CD14-positive monocyte (primary cell): ENCODE measurements at regions not wholly inside any gene's neighbourhood (a gene's known extent, or its start where the extent isn't known, plus 50 kb on each side); places are given as distances from the start of the nearest gene placed in this dataset.

Source experiments
- DNase-seq, 3 donors: peaks; one replicate each; pipeline ENCODE4 v3.0.0-alpha.2; 2011 to 2022
- H2AFZ ChIP-seq: 2 replicates; pipeline ENCODE4 v1.6.0; 2012; ENCODE audit warnings: mild to moderate bottlenecking, low read depth, low read length, inconsistent platforms; ENCODE audit not compliant: insufficient read depth, poor library complexity, severe bottlenecking
- H3K27ac ChIP-seq, 2 donors: 1 replicate in 1 of 2; 2 replicates in 1 of 2; pipeline ENCODE4 v1.5.1; 2012 to 2013; ENCODE audit warnings: low read length in 2 of 2, control low read depth in 1 of 2, inconsistent platforms in 1 of 2, low read depth in 1 of 2, mild to moderate bottlenecking in 1 of 2
- H3K27me3 ChIP-seq, 2 donors: one replicate each; pipeline versions ENCODE4 v1.6.0 to v1.6.1; 2011 to 2013; ENCODE audit warnings: low read length in 2 of 2; ENCODE audit not compliant: control insufficient read depth in 2 of 2, insufficient read depth in 2 of 2
- H3K36me3 ChIP-seq, 2 donors: replicated peaks in 1 of 2; 1 replicate in 1 of 2; 2 replicates in 1 of 2; pipeline versions ENCODE4 v1.5.1 to v1.6.1; 2012 to 2013; ENCODE audit warnings: low read length in 2 of 2, control low read depth in 1 of 2, inconsistent platforms in 1 of 2, mild to moderate bottlenecking in 1 of 2; ENCODE audit not compliant: insufficient read depth in 2 of 2, control insufficient read depth in 1 of 2
- H3K4me1 ChIP-seq, 2 donors: 1 replicate in 1 of 2; 2 replicates in 1 of 2; pipeline versions ENCODE4 v1.5.1 to v1.6.1; 2012 to 2013; ENCODE audit warnings: low read length in 2 of 2, control low read depth in 1 of 2, inconsistent platforms in 1 of 2, mild to moderate bottlenecking in 1 of 2, moderate library complexity in 1 of 2; ENCODE audit not compliant: insufficient read depth in 2 of 2, control insufficient read depth in 1 of 2
- H3K4me2 ChIP-seq: replicated peaks from 2 replicates; pipeline ENCODE3; 2012; ENCODE audit warnings: low read length, moderate library complexity, mild to moderate bottlenecking; ENCODE audit not compliant: poor library complexity, severe bottlenecking; ENCODE audit errors: extremely low read depth
- H3K4me3 ChIP-seq, 3 experiments: fragments of 200-600 bp in 1 of 3; sonication (generic) in 1 of 3; replicated peaks in 1 of 3; 1 replicate in 2 of 3; 2 replicates in 1 of 3; pipeline ENCODE4 v1.5.1; 2011 to 2013; ENCODE audit warnings: low read length in 3 of 3, mild to moderate bottlenecking in 3 of 3, control low read depth in 2 of 3, low read depth in 2 of 3, inconsistent platforms in 1 of 3, moderate library complexity in 1 of 3
- H3K79me2 ChIP-seq: 2 replicates; pipeline ENCODE4 v1.6.0; 2012; ENCODE audit warnings: mild to moderate bottlenecking, control low read depth, inconsistent platforms, low read length, moderate library complexity; ENCODE audit not compliant: insufficient read depth
- H3K9ac ChIP-seq: 2 replicates; pipeline ENCODE4 v1.6.0; 2017; ENCODE audit warnings: low read length, mild to moderate bottlenecking; ENCODE audit not compliant: insufficient read depth, poor library complexity, severe bottlenecking
- H3K9me3 ChIP-seq, 2 donors: replicated peaks in 1 of 2; 1 replicate in 1 of 2; 2 replicates in 1 of 2; pipeline versions ENCODE4 v1.5.1 to v1.6.1; 2012 to 2013; ENCODE audit warnings: low read length in 2 of 2, control low read depth in 1 of 2; ENCODE audit not compliant: control insufficient read depth in 1 of 2, insufficient read depth in 1 of 2
- H4K20me1 ChIP-seq: 2 replicates; pipeline ENCODE4 v1.6.0; 2012; ENCODE audit warnings: mild to moderate bottlenecking, low read length, control low read depth, moderate library complexity; ENCODE audit not compliant: insufficient read depth
- H3K27ac Mint-ChIP-seq, 7 donors: one replicate each; pipeline ENCODE4 v1.8.0; 2020; ENCODE audit warnings: mild to moderate bottlenecking in 7 of 7, mixed read lengths in 7 of 7, moderate library complexity in 6 of 7, inconsistent platforms in 2 of 7
- H3K27me3 Mint-ChIP-seq, 3 donors: one replicate each; pipeline ENCODE4 v1.8.0; 2021 to 2022; ENCODE audit warnings: low read depth in 3 of 3, mild to moderate bottlenecking in 3 of 3, mixed read lengths in 3 of 3, moderate library complexity in 3 of 3, inconsistent platforms in 1 of 3
- H3K36me3 Mint-ChIP-seq, 2 donors: one replicate each; pipeline ENCODE4 v1.8.0; 2020; ENCODE audit warnings: mixed read lengths in 2 of 2, inconsistent platforms in 1 of 2, mild to moderate bottlenecking in 1 of 2
- H3K4me1 Mint-ChIP-seq: one replicate; pipeline ENCODE4 v1.8.0; 2020; ENCODE audit warnings: mild to moderate bottlenecking, mixed read lengths
- H3K4me3 Mint-ChIP-seq, 2 donors: one replicate each; pipeline ENCODE4 v1.8.0; 2020; ENCODE audit warnings: mild to moderate bottlenecking in 2 of 2, mixed read lengths in 2 of 2, moderate library complexity in 1 of 2
- H3K9me3 Mint-ChIP-seq, 7 donors: one replicate each; pipeline ENCODE4 v1.8.0; 2020 to 2022; ENCODE audit warnings: mixed read lengths in 7 of 7, mild to moderate bottlenecking in 6 of 7, moderate library complexity in 6 of 7, inconsistent platforms in 2 of 7
- WGBS: methylation state at CpG from one replicate; pipeline ENCODE4 v1.1.5; 2013; ENCODE audit warnings: missing lambda C conversion rate; ENCODE audit not compliant: insufficient coverage; 5-methylcytosine and 5-hydroxymethylcytosine counted together
- intact Hi-C, 2 donors: fragments of 100-400 bp; cut with micrococcal nuclease; formaldehyde crosslinking; loops; one replicate each; pipeline versions ENCODE4 v1.15.0 to v1.15.1; 2023
- TF ChIP-seq, protein P1 (sequence below): fragments of 200-600 bp; IDR thresholded peaks from one replicate; pipeline ENCODE4 v1.8.0; 2022; ENCODE audit warnings: antibody characterized with exemption, mild to moderate bottlenecking

DNA sequence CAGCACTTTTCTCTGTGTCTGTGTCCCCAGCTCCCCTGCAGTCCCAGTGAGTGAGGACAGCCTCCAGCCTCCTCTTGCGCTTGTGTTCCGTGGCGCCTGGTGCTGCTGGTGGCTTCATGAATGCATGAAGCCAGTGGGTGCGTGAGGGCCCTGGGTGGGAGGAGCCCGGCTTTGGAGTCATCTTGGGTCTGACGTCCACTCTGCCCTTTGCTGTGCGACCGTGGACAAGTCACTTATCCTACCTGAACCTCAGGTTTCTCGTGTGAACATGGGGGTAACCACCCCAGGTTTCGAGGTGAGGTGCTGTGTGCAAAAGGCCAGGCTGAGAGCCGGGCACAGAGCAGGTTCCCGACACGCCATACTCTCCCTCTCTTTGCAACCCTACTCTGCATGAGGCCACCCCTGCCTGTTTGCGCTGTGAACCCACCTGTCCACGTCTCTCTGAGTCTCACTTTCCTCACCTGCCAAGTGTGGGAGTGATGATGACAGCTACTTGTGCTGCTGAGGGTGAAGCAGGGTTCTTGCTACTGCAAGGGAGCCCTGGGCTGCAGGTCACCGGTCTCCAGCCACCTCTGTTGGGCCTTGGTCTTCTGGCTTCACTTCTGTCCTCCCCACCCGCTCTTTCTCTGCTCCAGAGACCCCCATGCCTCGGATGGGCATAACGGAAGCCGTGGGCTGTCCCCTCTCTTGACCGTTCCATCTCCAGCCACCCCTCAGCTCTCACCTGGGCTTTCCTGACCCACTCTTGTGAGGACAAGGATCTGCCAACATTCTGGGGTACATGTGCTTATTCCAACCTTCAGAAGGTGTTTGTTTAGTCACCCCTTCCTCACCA, 537.6 kb downstream of the TBC1D22A start:
- no peaks in the 10 kb centered on the region for H3K36me3 ChIP-seq
- H3K79me2 ChIP-seq: no peaks in the 10 kb centered on the region
- no peaks in the 10 kb centered on the region for H3K9me3 ChIP-seq
- H2AFZ ChIP-seq: no peak overlapping the region
- no peaks in the 10 kb centered on the region for H4K20me1 ChIP-seq
- no peaks in the 10 kb centered on the region for H3K27me3 ChIP-seq
- Mint-ChIP-seq H3K36me3 (no peaks in the 10 kb centered on the region), H3K4me1 (no peaks in the 10 kb centered on the region), H3K4me3 (no peak overlapping the region), H3K27me3 (peaks cover 0 to 1% (median 0%) of the 10 kb centered on the region in 3 donors), H3K27ac (no peak overlapping the region), H3K9me3 (peaks cover 0 to 3% (median 0%) of the 10 kb centered on the region in 7 donors)
- no peak for DNase-seq
- H3K4me2 ChIP-seq: no peak overlapping the region
- H3K9ac ChIP-seq: no peak overlapping the region
- 88% methylated on average over 18 of the region's 21 CpGs for WGBS
- TF ChIP-seq, protein P1, sequence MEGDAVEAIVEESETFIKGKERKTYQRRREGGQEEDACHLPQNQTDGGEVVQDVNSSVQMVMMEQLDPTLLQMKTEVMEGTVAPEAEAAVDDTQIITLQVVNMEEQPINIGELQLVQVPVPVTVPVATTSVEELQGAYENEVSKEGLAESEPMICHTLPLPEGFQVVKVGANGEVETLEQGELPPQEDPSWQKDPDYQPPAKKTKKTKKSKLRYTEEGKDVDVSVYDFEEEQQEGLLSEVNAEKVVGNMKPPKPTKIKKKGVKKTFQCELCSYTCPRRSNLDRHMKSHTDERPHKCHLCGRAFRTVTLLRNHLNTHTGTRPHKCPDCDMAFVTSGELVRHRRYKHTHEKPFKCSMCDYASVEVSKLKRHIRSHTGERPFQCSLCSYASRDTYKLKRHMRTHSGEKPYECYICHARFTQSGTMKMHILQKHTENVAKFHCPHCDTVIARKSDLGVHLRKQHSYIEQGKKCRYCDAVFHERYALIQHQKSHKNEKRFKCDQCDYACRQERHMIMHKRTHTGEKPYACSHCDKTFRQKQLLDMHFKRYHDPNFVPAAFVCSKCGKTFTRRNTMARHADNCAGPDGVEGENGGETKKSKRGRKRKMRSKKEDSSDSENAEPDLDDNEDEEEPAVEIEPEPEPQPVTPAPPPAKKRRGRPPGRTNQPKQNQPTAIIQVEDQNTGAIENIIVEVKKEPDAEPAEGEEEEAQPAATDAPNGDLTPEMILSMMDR: no peak
- intact Hi-C loops: no loop called here
- H3K27ac ChIP-seq: no peak overlapping the region
- H3K4me3 ChIP-seq: no peak overlapping the region
- no peaks in the 10 kb centered on the region for H3K4me1 ChIP-seq

DNA sequence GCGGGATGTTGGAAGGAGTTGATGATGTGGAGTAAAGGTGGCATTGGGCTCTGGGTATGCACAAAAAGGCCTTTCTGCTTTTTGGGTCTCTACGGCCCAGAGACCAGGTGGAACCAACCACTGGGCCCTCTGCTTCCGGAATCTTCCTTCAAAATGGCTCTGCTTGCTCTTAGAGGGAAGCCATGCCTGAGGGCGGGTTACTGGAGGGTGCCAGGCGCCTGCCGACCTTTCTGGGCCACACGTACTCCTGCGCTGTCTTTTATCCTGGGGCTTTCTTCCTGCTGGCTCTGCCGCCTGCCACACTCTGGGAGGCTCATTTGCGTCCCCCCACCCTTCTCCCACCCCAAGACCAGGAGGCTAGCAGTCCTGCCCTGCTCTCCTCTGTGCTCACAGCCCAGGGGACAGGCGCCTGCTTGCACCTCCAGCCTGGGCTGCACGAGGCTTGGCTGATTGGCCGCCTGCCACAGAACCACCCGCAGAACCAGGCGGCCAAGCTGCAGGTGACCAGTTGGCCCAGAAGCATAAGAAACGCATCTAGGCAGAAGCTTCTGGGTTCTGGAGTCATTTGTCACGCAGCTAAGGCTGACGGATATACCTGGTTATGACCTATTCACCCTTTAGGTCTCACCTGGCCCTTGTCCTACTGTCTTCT, 536.9 kb downstream of the TBC1D22A start:
- H3K4me2 ChIP-seq: no peak overlapping the region
- 91% methylated on average over 17 of the region's 18 CpGs for WGBS
- Mint-ChIP-seq H3K9me3 (peaks cover 0 to 3% (median 2%) of the 10 kb centered on the region in 7 donors), H3K4me1 (no peaks in the 10 kb centered on the region), H3K27me3 (peaks cover 0 to 1% (median 0%) of the 10 kb centered on the region in 3 donors), H3K4me3 (no peak overlapping the region), H3K27ac (no peak overlapping the region), H3K36me3 (no peaks in the 10 kb centered on the region)
- TF ChIP-seq, protein P1: no peak
- no peak overlapping the region for H3K4me3 ChIP-seq
- no peak overlapping the region for H2AFZ ChIP-seq
- H3K27ac ChIP-seq: no peak overlapping the region
- intact Hi-C loops: no loop called here
- H4K20me1 ChIP-seq: no peaks in the 10 kb centered on the region
- no peak overlapping the region for H3K9ac ChIP-seq
- H3K36me3 ChIP-seq: no peaks in the 10 kb centered on the region
- no peaks in the 10 kb centered on the region for H3K4me1 ChIP-seq
- no peaks in the 10 kb centered on the region for H3K79me2 ChIP-seq
- H3K9me3 ChIP-seq: no peaks in the 10 kb centered on the region
- no peak for DNase-seq
- no peaks in the 10 kb centered on the region for H3K27me3 ChIP-seq
